OCI-LY3 (cell line): ENCODE measurements at regions not wholly inside any gene's neighbourhood (a gene's known extent, or its start where the extent isn't known, plus 50 kb on each side); places are given as distances from the start of the nearest gene placed in this dataset.

Source experiments
- EZH2phosphoT487 ChIP-seq: fragments of 200-600 bp; shearing (Covaris generic); IDR thresholded peaks from 2 replicates; pipeline ENCODE4 v1.6.1; 2018; ENCODE audit warnings: antibody characterized with exemption, mixed run types, low read depth
- TF ChIP-seq, protein P1 (sequence below): fragments of 200-600, 300-600 bp; sonication (generic); IDR thresholded peaks from 2 replicates; pipeline ENCODE4 v1.5.1; 2014; ENCODE audit warnings: antibody characterized with exemption, low read length, low read depth

DNA sequence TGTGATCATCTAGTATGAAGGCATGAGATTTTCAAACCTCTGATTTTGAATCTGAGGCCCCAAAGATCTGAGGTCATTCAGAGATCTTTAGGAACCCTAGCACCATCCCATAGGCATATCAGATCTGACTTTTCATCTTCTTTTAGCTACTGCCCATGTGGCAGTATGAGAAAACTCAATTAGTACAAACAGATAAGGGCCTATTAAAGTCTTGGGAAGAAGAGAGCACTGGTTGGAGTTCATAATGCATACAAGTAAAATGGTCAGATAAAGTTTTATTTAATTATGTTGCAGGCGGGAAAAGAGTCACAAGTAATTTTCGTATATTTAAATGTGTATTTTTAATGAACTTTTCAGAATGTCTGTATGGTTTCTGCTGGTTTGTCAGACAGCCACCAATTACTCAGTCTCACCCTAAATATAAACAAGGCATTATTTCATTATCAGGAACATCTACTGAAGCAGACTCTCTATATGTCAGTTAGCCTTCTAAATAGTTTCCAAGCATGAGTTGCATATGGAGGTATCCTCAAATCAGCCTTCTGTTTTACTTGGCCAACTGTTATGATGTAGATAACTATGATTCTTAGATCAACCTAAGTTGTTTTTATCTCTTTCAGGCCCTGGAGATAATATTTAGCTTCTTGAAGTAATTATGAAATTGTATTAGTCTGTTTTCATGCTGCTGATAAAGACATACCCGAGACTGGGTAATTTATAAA, 340.3 kb upstream of the TBC1D5 start:
- TF ChIP-seq, protein P1, sequence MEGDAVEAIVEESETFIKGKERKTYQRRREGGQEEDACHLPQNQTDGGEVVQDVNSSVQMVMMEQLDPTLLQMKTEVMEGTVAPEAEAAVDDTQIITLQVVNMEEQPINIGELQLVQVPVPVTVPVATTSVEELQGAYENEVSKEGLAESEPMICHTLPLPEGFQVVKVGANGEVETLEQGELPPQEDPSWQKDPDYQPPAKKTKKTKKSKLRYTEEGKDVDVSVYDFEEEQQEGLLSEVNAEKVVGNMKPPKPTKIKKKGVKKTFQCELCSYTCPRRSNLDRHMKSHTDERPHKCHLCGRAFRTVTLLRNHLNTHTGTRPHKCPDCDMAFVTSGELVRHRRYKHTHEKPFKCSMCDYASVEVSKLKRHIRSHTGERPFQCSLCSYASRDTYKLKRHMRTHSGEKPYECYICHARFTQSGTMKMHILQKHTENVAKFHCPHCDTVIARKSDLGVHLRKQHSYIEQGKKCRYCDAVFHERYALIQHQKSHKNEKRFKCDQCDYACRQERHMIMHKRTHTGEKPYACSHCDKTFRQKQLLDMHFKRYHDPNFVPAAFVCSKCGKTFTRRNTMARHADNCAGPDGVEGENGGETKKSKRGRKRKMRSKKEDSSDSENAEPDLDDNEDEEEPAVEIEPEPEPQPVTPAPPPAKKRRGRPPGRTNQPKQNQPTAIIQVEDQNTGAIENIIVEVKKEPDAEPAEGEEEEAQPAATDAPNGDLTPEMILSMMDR, result no peak
- TF ChIP-seq EZH2phosphoT487, result no peak
